T1000 (cell line): ENCODE measurements at regions not wholly inside any gene's neighbourhood (a gene's known extent, or its start where the extent isn't known, plus 50 kb on each side); places are given as distances from the start of the nearest gene placed in this dataset.

Source experiments
- DNase-seq: peaks from one replicate; lab custom pipeline; 2025; ENCODE audit warnings: mixed read lengths; lab: John Stamatoyannopoulos, UW

- DNase-seq: no peak
These were observed 629.2 kb downstream of the OTOL1 start for GRCh38 chr3:162125790-162126189.

GRCh38 chr3:162130582-162130981 is 634.0 kb downstream of the OTOL1 start:
- no peak for DNase-seq

GRCh38 chr3:162132981-162133380 is 636.4 kb downstream of the OTOL1 start:
- DNase-seq: no peak

- DNase-seq: no peak
These were observed 638.0 kb downstream of the OTOL1 start for GRCh38 chr3:162134571-162134970.

DNA sequence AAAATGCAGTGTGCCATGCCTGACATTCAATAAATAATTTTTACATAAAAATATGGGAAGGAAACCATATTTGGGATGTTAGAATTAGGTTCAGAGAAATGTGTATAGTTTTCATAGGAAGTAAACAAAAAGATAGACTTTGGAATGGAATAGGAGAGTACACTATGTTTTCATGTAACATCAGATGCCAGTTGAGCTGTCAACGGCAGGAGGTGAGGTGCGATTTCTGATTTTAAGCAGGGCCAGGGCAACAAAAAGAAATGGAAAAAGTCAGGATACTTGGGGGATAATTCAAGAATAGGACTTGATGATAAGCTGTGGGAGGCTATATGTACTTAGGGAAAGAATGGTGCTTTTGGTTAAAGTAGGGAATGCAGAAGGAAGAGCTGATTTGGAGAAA is 639.5 kb downstream of the OTOL1 start:
- no peak for DNase-seq

- no peak for DNase-seq
These were observed 641.9 kb downstream of the OTOL1 start for GRCh38 chr3:162138509-162138908.

DNA sequence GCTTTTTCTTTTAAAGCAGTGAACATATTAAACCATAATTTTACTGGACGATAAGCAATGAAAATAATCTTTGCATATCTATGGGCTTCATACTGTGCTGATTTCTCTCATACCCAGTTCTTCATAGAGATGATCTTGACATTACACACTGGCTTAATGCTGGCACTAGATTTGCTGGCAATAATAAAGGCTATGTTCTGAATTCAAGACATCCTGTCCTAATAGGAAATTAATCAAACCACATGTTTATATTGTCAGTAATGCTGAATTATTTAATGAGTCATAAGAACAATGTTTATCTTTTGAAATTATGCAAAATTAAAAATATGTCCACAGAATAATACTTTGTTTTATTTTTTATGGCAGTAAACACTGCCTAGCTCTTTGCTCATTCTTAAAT is 643.2 kb downstream of the OTOL1 start:
- DNase-seq: no peak

DNA sequence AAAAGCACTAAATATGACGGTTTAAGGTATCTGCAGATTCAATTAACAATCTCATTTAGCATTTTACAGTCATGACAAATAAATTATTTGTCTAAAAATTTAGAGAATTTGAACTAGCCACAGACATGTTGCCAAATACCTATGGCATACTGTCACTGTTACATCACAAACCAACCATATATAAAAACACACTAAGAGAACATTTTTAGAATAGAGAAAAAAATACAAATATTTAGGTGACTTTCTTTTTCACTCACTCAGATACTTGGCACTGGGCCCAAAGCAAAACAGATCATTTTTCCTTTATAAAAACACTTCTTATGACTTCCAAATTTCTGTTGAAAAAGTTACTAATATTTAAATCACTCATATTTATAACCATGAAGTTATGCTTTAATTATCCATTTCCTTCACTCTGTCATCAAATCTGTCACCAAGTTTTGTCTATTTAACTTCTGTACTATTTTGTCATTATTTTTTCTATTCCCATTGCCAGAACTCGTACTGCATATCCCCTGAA is 644.7 kb downstream of the OTOL1 start:
- no peak for DNase-seq

DNA sequence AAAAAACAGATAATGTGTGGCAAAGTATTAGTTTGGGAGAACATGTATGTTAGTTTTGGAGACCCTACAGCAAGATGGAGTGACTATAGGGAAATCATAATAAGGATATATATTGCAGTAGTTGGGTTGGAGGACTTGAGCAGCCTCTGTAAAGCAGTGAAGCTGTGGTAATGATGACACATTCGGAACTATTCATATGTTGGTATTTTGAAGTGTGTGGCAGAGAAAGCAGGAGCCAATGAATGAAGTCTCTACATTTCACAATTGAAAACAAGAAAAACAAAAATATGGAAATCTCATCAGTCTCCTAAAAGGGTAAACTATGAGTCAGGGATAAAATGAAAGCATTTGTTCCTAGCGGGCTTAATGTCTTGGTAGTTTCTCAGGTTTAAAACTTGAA is 645.9 kb downstream of the OTOL1 start:
- DNase-seq: no peak

GRCh38 chr3:162143180-162143579 is 646.6 kb downstream of the OTOL1 start:
- no peak for DNase-seq

DNA sequence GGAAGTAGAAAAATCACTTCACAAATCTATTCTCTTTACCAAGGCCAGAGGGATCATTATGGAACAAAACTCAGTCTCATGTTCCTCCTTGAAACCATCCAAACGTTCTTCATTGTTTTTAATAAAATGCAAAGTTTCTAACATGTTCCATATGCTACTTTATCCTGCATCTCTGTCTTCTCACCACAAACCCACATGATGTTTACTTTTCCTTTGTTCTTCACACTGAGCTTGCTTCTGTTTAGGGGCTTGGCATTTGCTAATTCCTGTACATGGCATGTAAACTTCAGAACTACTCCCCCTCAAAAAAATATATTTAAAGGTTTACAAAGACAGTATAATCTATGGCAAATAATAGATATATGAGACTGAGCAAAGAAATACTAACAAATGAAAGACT is 651.4 kb downstream of the OTOL1 start:
- DNase-seq: no peak

- no peak for DNase-seq
These were observed 654.2 kb downstream of the OTOL1 start for GRCh38 chr3:162150790-162151189.

DNA sequence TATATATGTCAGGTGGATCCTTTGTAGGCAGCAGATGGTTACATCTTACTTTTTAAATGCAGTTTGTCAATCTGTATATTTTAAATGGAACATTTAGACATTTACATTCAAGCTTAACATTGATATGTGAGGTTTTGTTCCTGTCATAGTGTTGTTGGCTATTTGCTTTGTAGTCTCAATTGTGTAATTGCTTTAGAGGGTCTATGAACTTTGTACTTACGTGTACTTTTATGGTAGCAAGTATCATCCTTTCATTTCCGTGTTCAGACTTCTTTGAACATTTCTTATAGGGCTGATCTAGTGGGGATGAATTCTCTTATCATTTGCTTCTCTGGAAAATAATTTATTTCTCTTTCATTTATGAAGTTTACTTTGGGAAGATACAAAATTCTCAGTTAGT is 656.0 kb downstream of the OTOL1 start:
- no peak for DNase-seq

DNA sequence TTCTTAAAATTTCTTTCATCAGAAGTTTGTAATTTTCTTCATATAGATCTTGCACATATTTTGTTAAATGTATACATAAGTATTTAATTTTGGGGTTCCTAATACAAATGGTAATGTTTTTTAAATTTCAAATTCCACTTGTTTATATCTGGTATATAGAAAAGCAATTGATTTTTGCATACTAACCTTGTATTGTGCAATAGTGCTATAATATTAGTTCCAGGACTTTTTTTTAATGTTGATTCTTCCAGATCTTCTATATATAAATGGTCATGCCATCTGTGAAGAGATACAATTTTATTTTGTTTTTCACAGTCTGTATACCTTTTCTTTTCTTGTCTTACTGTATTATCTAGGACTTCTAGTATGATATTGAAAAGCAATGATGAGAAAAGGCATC is 665.0 kb downstream of the OTOL1 start:
- no peak for DNase-seq

DNA sequence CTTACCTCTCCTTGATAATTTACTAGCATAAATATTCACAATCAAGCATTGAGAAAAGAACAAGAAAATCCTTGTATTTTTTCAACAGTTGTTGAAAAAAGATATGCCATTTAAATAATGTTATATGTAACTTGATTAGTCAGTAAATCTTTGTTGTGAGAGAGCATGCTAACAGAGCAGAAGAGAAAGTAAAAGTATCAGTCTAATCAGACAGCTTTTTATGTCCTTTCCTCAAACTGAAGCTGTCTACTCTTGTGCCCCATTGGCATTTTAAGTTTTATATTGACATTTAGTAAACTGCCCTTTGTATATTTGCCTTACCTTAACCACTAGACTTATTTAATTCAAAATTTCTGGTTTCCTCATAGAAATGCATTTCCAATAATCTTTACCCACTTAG is 668.7 kb downstream of the OTOL1 start:
- DNase-seq: no peak

DNA sequence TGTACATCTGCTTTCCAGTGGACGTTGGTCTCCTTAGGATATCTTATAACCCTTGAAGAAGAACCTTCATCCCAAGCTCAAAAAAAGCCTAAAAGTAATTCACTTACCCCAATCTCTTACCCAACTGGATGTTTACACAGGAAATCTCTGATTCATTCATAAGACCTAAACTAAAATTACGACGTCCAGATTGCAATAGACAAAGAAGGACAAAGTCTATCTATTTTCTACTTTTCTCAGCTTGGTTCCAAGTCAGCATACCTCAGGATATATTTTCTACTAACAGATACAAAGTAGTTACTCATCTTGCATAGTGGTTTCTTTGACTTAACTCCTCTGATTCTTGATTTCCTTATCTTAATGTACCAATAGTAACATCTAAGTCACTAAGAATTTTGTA is 669.9 kb downstream of the OTOL1 start:
- no peak for DNase-seq

DNA sequence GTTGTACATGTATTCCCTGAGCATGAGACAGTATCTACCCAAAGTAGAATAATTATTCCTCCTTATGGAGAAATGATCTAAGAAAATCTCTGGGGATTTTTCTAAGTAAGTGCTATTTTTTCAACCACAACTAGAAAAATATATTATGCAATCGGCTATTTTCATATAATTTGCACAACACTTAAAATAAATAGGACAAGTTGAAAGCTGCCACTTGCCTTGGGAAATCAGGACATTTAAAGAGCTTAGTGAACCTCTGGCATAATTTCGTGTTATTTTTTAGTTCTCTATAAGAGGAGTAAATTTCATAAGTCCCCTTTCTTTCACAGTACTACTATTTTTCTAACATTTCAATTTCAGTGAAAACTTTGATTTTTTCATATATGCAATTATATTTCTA is 672.1 kb downstream of the OTOL1 start:
- DNase-seq: no peak

- no peak for DNase-seq
These were observed 674.0 kb downstream of the OTOL1 start for GRCh38 chr3:162170581-162170980.

DNA sequence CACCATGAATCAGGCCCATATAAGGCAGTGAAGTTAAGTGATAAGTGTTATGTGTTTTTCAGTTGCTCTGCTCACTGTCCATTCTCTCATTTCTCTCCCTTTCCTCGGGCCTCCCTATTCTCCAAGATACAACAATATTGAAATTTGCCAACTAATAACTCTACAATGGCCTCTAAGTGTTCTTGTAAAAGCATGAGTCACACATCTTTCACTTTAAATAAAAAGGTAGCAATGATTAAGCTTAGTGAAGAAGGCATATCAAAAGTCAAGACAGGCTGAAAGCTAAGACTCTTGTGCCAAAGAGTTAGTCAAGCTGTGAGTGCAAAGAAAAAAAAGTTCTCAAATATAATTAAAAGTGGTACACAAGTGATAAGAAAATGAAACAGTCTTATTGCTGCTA is 675.4 kb downstream of the OTOL1 start:
- no peak for DNase-seq

GRCh38 chr3:162175145-162175544 is 678.5 kb downstream of the OTOL1 start:
- DNase-seq: no peak

DNA sequence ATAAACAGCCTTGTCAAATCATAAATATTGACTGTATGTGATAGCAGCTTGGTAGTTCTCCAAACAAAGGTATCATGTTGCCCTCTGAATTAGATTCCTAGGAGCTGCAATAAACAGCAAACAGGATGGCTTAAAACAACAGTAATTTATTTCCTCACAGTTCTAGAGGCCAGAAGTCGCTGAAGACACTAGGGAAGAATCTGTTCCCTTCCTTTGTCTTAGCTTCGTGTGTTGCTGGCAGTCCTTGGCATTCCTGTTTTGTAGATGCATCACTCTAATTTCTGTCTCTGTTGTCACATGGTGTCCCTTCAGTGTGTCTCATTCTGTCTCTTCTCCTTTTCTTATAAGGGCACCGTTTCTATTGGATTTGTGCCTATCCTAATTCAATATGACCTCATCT is 679.3 kb downstream of the OTOL1 start:
- DNase-seq: no peak

DNA sequence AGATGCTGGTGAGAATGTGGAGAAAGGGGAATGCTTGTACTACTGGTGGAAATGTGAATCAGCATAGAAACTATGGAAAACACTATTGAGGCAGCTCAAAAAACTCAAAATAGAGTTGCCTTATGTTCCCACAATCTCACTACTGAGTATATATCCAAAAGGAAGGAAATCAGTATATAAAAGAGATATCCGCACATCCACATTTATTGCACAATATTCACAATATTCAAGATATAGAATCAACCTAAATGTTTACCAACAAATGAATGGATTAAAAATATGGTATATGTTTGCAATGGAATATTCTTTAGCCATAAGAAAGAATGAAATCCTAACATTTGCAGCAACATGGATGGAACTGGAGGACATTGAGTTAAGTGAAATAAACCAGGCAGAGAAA is 686.8 kb downstream of the OTOL1 start:
- no peak for DNase-seq

DNA sequence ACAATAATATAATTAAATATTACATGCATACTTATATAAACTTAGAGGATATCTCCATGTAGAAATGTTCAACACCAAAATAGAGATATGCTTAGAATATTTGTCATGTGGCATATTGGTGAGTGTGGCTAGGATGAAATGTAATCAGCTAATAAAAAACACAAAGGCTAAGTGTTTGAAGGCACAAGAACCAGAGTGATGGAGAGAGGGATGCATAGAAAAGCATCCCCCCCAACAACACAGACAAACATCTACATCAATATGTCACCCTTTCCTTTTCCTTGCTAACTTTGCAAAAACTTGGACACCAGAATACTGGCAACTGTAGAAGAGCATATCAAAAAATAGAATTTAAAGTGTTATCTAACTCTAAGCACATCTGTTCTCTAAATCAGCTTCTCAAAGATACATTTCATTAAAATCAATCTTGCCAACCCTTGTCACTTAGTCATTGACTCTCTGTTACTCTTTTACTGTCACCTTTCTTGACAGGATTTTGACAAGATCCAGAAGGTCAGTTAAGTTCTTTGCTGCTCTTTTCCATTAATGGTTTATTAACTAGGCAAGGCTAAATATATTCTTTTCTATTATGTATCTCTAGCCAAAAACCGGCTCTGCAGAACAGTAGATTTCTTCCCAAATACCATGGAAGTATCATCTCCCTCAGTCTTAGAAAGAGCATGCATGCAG is 695.9 kb downstream of the OTOL1 start:
- no peak for DNase-seq
